CD1c-positive myeloid dendritic cell (primary cell): ENCODE measurements at regions not wholly inside any gene's neighbourhood (a gene's known extent, or its start where the extent isn't known, plus 50 kb on each side); places are given as distances from the start of the nearest gene placed in this dataset.

Experiments used
- DNase-seq: peaks from one replicate; pipeline ENCODE4 v3.0.0-alpha.2; 2016; ENCODE audit errors: extremely low spot score

DNA sequence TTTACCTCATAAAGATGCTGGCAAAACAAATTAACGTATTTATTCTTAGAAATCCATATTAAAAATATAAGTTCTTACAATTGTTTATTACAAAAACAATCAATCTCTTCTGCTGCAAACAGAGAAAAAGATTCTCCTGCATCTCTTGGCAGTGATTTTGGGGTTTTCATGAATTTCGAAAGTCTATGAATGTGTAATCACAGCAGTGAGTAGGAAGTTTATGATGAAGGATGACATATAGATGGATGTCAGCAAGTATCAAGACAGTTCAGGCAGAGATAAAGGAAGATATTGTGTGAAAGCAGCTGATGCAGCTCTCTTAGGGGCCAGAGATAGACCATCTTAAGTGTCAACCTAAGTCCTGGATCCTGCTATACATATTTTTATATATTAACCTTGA lies 196.9 kb upstream of the BANK1 start:
- DNase-seq = peak; percentile 19

DNA sequence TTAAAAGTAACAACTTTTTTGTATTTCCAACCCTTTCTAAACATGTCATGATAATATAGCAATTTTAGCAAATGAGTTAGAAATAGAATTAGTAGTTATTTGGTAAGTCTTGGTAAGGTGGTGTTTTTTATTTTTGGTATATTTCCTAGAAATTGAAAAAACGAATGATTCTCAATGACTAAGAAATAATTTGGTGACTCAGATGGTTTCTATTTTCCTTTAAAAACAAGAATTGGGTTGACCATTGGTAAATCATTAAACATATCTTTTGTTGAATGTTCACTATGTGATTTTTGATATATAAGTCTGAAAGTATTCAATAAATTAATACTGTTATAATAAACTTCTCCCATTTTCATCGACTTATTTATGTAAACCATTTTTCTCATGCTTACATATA lies 206.2 kb upstream of the BANK1 start:
- DNase-seq = no peak

DNA sequence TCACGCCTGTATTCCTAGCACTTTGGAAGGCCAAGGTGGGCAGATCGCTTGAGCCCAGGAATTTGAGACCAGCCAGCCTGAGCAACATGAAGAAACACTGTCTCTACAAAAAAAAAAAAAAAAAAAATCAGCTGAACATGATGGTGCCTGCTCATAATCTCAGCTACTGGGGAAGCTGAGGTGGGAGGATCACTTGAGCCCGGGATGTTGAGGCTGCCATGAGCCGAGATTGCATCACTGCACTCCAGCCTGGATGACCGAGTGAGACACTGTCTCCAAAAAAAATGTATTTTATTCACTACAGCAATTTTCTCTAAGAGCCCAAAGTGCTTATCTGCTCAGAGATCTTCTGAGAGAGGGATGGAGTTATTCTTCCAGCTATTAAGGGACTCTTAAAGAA lies 215.8 kb upstream of the PPP3CA start:
- DNase-seq = no peak

- DNase-seq = peak; percentile 19
Observed at GRCh38 chr4:101556842-101557241, 209.5 kb upstream of the PPP3CA start.

DNA sequence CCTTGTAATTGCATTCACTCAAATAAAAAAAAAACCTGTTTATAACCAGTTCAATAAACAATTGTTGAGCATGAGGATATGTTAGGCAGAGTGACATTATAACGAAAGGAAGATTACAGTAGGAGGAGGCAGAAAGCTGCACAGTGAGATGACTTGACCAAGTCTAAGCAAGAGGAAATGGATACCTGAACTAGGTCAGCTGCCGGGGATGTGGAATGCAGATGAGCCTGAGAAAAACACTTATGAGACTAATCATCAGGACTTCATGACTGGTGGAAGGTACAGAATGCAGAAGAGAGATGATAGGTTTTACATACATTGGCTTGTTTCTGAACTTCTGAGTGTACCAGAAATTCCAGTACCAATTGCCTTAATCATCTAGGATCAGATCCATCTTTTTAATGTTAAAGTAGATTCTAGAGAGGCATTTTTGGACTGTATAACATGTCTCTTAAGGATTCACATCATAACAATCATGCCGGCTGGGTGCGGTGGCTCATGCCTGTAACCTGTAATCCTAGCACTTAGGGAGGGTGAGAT lies 208.1 kb upstream of the PPP3CA start:
- DNase-seq = no peak

DNA sequence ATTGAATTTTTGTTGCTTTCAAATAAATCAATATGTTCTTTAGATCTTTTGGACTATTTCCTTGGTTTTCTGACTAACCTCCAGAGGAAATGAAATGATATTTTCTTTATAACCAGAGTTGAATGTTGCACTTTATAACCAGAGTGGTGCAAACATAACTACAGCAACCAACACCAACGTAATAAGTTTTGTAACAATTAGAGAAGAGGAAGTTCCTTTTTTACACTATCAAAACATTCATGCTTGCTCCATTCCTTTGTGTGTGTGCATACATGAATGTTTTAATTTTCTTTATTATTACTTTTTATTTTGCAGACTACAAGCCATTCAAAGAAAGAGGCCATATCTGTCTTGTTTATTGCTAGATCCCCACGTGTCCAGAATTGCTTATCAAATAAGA lies 193.0 kb upstream of the PPP3CA start:
- peak; percentile 6 for DNase-seq

- no peak for DNase-seq
Observed at GRCh38 chr4:101528526-101528925, 181.2 kb upstream of the PPP3CA start.

- DNase-seq = peak; percentile 29
Observed at GRCh38 chr4:101527188-101527587, 179.9 kb upstream of the PPP3CA start.

DNA sequence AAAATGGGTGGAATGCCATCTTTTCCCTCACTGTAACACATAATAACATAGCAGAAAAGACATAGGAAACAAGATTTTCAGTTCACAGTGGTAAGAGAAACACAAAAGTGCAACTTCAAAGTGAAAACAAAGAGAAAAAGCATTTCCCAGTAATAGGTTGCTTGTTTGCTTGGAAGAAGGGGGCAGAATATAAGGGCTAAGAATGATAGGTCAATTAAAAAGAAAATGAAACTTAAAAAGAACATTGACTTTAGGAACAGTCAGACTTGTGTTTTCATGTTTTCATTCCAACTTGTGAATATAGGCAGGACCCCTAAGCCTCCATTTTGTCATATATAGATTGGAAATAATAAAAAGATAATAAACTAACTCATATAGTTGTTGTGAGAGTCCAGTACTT lies 168.2 kb upstream of the PPP3CA start:
- no peak for DNase-seq

DNA sequence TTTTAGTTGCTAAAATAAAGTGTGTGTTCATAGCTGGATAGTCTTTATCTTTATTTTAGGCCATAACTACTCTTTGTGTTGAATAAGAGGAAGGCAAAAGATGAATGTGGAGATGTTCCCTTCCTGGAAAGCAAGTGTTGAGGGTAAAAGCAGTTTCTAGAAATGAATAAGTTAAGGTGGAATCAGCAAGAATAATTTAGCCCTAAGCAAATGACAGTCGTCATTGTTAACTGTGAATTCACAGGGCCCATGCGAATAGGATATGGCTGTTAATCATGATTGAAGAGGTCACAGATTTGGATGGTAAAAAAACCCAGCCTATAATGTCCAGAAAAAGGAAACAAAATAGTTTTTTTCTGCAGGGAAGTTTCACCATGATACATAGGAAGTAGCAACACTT lies 167.8 kb upstream of the PPP3CA start:
- no peak for DNase-seq

- DNase-seq = no peak
Observed at GRCh38 chr4:101512416-101512815, 165.1 kb upstream of the PPP3CA start.

- no peak for DNase-seq
Observed at GRCh38 chr4:101501421-101501820, 154.1 kb upstream of the PPP3CA start.

DNA sequence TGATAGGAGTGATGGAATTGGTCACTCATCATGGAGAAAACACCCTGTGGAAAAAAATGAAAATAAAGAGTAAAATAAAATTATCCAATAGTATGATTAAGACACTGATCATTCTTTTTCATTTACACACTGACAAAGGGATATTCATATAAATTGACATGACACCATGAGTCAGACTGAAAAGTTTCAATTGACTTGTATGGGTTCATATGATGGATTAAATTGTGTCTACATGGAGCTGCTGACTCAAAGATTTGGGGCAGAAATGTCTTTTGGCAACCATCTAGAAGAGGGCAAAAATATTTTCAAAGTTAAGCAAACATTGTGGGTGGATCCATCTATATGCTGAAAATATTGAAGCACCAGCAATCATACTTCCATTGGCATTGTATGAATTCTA lies 153.4 kb upstream of the PPP3CA start:
- DNase-seq = no peak

GRCh38 chr4:101475246-101475645 lies 127.9 kb upstream of the PPP3CA start:
- DNase-seq = no peak

GRCh38 chr4:101471201-101471600 lies 123.9 kb upstream of the PPP3CA start:
- DNase-seq = no peak

DNA sequence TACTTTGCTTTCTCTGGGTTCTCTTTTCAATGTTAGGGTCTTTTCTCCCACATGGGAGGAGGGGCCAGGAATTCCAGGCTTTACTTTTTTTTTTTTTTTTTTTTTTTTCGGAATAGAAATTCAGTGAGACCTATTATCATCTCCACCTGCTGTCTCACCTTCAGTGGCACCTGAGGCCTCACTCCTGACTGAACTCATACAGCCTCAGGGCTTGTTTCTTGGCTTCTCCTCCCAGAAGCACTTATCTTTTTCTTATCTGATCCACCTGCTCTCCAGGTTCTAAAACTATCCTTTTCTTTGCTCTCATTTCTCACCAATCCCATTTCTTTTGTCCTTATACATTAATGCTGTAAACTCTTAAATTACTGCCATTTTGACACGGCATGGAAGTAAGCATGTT lies 117.3 kb upstream of the PPP3CA start:
- no peak for DNase-seq

GRCh38 chr4:101458914-101459313 lies 111.6 kb upstream of the PPP3CA start:
- DNase-seq = peak; percentile 30

DNA sequence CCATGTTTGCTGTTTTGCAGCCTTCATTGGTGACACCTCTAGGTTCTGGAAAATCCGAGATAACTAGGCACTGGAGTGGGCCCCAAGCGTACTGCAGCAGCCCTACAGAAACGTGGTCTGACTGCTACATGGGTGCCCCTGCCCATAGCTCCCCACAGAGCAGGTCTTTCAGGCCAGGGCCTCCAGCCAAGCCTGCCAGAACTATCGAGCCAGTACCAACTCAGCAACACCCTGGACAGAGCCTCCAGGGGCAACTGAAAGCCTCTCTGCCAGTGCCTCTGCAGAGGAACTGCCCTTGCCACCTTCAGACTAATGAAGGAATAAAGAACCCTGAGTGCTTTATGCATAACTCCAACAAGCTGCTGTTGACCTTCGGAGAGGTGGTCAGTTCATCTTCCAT lies 111.1 kb upstream of the PPP3CA start:
- DNase-seq = no peak

- DNase-seq = no peak
Observed at GRCh38 chr4:101451086-101451485, 103.8 kb upstream of the PPP3CA start.

DNA sequence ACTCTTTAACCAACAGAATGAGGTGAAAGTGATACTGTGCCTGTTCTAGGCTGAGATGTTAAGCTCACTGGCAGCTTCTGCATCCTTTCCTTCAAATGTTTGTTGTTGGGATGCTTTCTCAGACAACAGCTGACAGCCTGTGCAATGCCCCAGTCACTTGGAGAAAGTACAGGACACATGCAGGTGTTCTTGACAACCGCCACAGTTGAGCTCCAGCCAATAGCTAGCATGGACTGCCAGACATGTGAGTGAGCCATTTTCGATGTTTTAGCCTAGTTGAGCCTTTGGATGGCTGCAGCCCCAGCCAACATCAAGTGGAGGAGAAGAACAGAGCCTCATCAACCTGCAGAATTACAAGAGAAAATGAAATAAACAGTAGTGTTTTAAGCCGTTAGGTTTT lies 94.1 kb upstream of the PPP3CA start:
- DNase-seq = no peak

DNA sequence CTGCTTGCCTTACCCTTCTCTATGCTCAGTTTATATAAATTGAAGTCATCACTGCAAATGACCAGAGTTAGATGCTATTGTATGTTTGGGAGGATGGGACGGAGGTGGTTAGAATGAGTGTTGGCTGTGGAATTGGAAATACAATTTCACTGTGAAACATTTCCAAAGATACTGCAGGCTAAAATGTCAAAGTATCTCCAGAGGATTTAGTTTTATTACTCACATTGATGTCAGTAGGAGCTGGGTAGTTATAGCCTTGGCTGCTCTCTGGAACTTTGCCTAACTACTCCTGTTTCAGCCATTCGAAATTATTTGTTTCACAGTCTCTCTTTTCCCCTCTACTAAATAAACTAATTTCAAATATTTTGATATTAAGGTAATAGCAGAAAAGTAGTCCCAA lies 92.6 kb upstream of the PPP3CA start:
- DNase-seq = no peak

DNA sequence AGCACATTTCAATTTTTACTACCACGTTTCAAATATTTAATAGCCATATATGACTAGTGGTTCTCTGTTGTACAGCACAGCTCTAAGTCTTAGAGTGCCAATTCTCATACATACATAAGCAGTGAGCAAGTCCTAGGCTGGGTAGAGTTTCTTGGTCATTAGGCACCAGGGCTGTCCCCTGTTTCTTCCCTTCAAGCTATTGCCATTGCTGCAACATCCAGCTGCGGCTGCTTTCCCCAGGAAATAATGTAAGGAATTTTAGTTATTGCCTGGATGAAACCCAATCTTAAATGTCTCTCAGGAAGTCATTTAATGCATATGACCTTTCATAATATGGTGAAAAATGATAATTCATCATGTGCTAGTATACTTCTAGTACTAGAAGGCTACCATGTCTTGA lies 74.1 kb upstream of the PPP3CA start:
- no peak for DNase-seq

DNA sequence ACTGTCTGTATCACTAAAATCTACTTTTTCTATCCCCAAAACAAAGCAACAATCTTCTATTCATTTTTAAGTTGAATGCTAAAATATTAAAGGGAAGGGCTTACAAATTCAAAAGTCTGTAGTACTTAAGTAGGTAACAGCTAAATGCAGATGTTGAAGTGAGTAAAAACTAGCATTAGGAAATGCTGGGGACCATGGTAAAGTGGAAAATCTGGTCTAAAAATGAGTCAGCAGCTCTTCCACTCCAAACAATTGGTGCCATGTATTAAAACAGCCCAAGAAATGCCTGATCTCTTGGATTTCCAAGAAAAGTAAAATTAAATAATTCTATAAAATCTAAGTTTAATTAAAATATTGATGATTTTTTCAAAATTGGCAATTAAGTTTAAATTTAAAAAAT lies 73.3 kb upstream of the PPP3CA start:
- no peak for DNase-seq

DNA sequence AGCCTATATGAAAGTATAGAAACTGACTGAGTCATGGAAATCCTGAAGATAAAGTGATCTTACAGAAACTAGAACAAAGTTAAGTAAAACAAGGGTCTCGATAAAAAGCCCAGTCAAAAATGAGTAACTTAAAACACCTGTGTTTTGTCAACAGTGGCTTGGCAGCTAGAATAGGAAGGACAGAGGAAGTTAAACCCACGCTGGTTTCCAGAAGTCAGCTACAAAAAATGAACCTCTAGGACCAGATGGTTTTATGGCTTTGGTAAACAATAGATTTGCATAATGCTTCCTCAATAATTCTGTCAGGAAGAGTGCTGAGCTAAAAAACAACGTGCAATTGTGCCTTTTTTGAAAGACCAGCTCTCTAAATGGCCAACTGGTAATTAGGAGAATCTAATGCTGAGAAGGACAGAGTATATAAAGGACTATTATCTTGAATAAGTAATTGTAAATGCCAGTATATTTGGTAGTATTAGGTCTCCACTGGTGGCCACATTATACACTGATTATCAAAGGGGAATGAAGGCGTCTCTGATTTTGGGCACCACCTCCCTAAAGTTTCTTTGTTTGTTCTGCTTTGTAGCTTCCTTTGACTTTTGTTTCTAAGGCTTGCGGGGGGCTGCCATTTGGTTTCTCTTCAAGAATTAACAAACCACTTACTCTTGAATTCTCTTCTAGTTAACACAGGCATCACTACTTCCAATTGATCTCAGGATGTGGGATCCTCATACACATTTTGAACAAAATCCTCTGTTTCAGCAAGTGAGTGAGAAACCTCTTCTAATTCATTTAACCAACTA lies 72.2 kb upstream of the PPP3CA start:
- no peak for DNase-seq
